A673 (cell line): ENCODE measurements at regions not wholly inside any gene's neighbourhood (a gene's known extent, or its start where the extent isn't known, plus 50 kb on each side); places are given as distances from the start of the nearest gene placed in this dataset.

Experiments used
- BruUV-seq: library from RNA; stranded (reverse); fragments of 400-500 nt; replicated peaks from 2 replicates; lab custom pipeline; 2021; lab: Mats Ljungman, UMichigan
- CTCF ChIA-PET: fragments of 300-600 bp; sonication (Branson Sonifier 250); formaldehyde crosslinking; loops from one replicate; lab custom pipeline; 2022; ENCODE audit warnings: antibody characterized with exemption; lab: Charles Lee
- POLR2A ChIA-PET: fragments of 300-600 bp; sonication (Branson Sonifier 250); formaldehyde crosslinking; loops from one replicate; lab custom pipeline; 2022; ENCODE audit warnings: antibody characterized with exemption; ENCODE audit not compliant: low non-redundant PET; lab: Charles Lee
- DNase-seq: peaks from one replicate; pipeline ENCODE4 v3.0.0-alpha.2; 2015; ENCODE audit warnings: low spot score
- H3K27ac ChIP-seq: fragments of 200-600 bp; sonication (generic); 2 replicates; pipeline ENCODE4 v1.5.1; 2016; ENCODE audit warnings: mixed run types, low read depth, mild to moderate bottlenecking, mixed read lengths, antibody characterized with exemption, low read length; ENCODE audit not compliant: poor library complexity, severe bottlenecking
- H3K27me3 ChIP-seq: fragments of 200-600 bp; sonication (generic); replicated peaks from 2 replicates; pipeline ENCODE4 v1.6.1; 2017; ENCODE audit warnings: mixed run types, low read depth, mild to moderate bottlenecking, mixed read lengths, antibody characterized with exemption, low read length; ENCODE audit not compliant: insufficient read depth, poor library complexity
- H3K36me3 ChIP-seq: fragments of 200-600 bp; sonication (generic); 2 replicates; pipeline ENCODE4 v1.6.1; 2016; ENCODE audit warnings: mixed run types, mild to moderate bottlenecking, mixed read lengths, antibody characterized with exemption, low read length; ENCODE audit not compliant: insufficient read depth, poor library complexity, severe bottlenecking
- H3K4me1 ChIP-seq: fragments of 200-600 bp; sonication (generic); 2 replicates; pipeline ENCODE4 v1.6.1; 2017; ENCODE audit warnings: mixed run types, mild to moderate bottlenecking, mixed read lengths, antibody characterized with exemption, low read length; ENCODE audit not compliant: insufficient read depth, poor library complexity, severe bottlenecking
- H3K4me3 ChIP-seq: fragments of 200-600 bp; sonication (generic); 2 replicates; pipeline ENCODE4 v1.5.1; 2016; ENCODE audit warnings: low read depth, mixed run types, mild to moderate bottlenecking, mixed read lengths, low read length; ENCODE audit not compliant: poor library complexity, severe bottlenecking
- H3K9me3 ChIP-seq: fragments of 200-600 bp; sonication (generic); 2 replicates; pipeline ENCODE4 v1.6.1; 2016; ENCODE audit warnings: mixed run types, low read depth, mild to moderate bottlenecking, mixed read lengths, antibody characterized with exemption, low read length; ENCODE audit not compliant: poor library complexity, severe bottlenecking
- CTCF ChIP-seq: fragments of 300-800, 200-600 bp; sonication (generic); conservative IDR thresholded peaks from 2 replicates; pipeline ENCODE4 v1.5.1; 2017; ENCODE audit warnings: low read depth, mild to moderate bottlenecking, antibody characterized with exemption, low read length, moderate library complexity, mixed read lengths
- EZH2 ChIP-seq: fragments of 200-600 bp; sonication (generic); IDR thresholded peaks from 2 replicates; pipeline ENCODE4 v1.6.1; 2017; ENCODE audit warnings: borderline replicate concordance, low read depth, mild to moderate bottlenecking, mixed read lengths, antibody characterized with exemption, low read length; ENCODE audit not compliant: poor library complexity, severe bottlenecking
- intact Hi-C: fragments of 100-400 bp; cut with micrococcal nuclease; formaldehyde crosslinking; loops from one replicate; pipeline ENCODE4 v1.10.0; 2022; ENCODE audit not compliant: unreplicated experiment

GRCh38 chrX:127128282-127128681 lies 308.8 kb downstream of the PRR32 start:
- Histone ChIP-seq H3K27me3 (no peaks in the 10 kb centered on the region), H3K9me3 (no peaks in the 10 kb centered on the region), H3K36me3 (no peaks in the 10 kb centered on the region), H3K4me3 (no peak overlapping the region), H3K27ac (no peak overlapping the region), H3K4me1 (no peaks in the 10 kb centered on the region)
- POLR2A ChIA-PET, result no interaction called here
- DNase-seq, result no peak
- CTCF ChIA-PET, result no interaction called here
- BruUV-seq, result no TSS peak
- intact Hi-C loops, result no loop called here
- TF ChIP-seq CTCF, result no peak
- no peak for TF ChIP-seq EZH2

GRCh38 chrX:127129510-127129909 lies 310.0 kb downstream of the PRR32 start:
- ChIA-PET POLR2A (no interaction called here), CTCF (no interaction called here)
- BruUV-seq, result no TSS peak
- Histone ChIP-seq H3K27me3 (no peaks in the 10 kb centered on the region), H3K27ac (no peak overlapping the region), H3K4me1 (no peaks in the 10 kb centered on the region), H3K36me3 (no peaks in the 10 kb centered on the region), H3K9me3 (no peaks in the 10 kb centered on the region), H3K4me3 (no peak overlapping the region)
- intact Hi-C loops, result no loop called here
- no peak for DNase-seq
- TF ChIP-seq CTCF (no peak), EZH2 (no peak)

GRCh38 chrX:127138218-127138617 lies 318.7 kb downstream of the PRR32 start:
- TF ChIP-seq CTCF, result no peak
- TF ChIP-seq EZH2, result no peak
- H3K27me3 ChIP-seq, result no peaks in the 10 kb centered on the region
- intact Hi-C loops, result no loop called here

More at GRCh38 chrX:127138218-127138617, 318.7 kb downstream of the PRR32 start:
- ChIA-PET CTCF (no interaction called here), POLR2A (no interaction called here)
- BruUV-seq, result no TSS peak
- DNase-seq, result no peak
- H3K36me3 ChIP-seq, result no peaks in the 10 kb centered on the region
- no peaks in the 10 kb centered on the region for H3K4me1 ChIP-seq
- peaks cover 4% of the 10 kb centered on the region for H3K9me3 ChIP-seq
- H3K4me3 ChIP-seq, result no peak overlapping the region
- H3K27ac ChIP-seq, result no peak overlapping the region
